IMR-90 (cell line): ENCODE measurements at regions not wholly inside any gene's neighbourhood (a gene's known extent, or its start where the extent isn't known, plus 50 kb on each side); places are given as distances from the start of the nearest gene placed in this dataset.

ENCODE experiments used
- ATAC-seq: fragments of 200-7000 bp; cut with Tn5 transposase; 2 replicates; pipeline ENCODE4 v1.9.1; 2020; ENCODE audit warnings: low read depth, mild to moderate bottlenecking, moderate library complexity
- BruUV-seq: library from RNA; stranded (reverse); fragments of 400-500 nt; replicated peaks from 2 replicates; lab custom pipeline; 2021; lab: Mats Ljungman, UMichigan
- CTCF ChIA-PET: fragments of 300-600 bp; formaldehyde crosslinking; extraction: SDS; loops from one replicate; lab custom pipeline; 2021; ENCODE audit warnings: antibody characterized with exemption; lab: Yijun Ruan, JAX
- POLR2A ChIA-PET: fragments of 300-600 bp; sonication (Branson Sonifier 250); formaldehyde crosslinking; loops from one replicate; lab custom pipeline; 2022; ENCODE audit warnings: antibody characterized with exemption; ENCODE audit not compliant: unreplicated experiment; lab: Charles Lee
- DNase-seq: peaks from one replicate; pipeline ENCODE4 v3.0.0; 2013
- H2AFZ ChIP-seq: replicated peaks from 2 replicates; pipeline ENCODE3; 2013; ENCODE audit warnings: low read length, mild to moderate bottlenecking; ENCODE audit not compliant: poor library complexity
- H2AK5ac ChIP-seq: 2 replicates; pipeline ENCODE4 v1.6.1; 2013; ENCODE audit warnings: low read depth, low read length, inconsistent platforms
- H2AK9ac ChIP-seq: replicated peaks from 2 replicates; pipeline ENCODE3; 2013; ENCODE audit warnings: mild to moderate bottlenecking, low read depth, low read length, moderate library complexity; ENCODE audit not compliant: poor library complexity
- H2BK120ac ChIP-seq: 2 replicates; pipeline ENCODE4 v1.6.1; 2013; ENCODE audit warnings: low read depth, low read length, inconsistent platforms
- H2BK15ac ChIP-seq: 3 replicates; pipeline ENCODE4 v1.6.1; 2013; ENCODE audit warnings: low read depth, low read length, inconsistent platforms
- H2BK20ac ChIP-seq: 2 replicates; pipeline ENCODE4 v1.6.1; 2013; ENCODE audit warnings: low read depth, mild to moderate bottlenecking, inconsistent platforms, low read length, moderate library complexity
- H2BK5ac ChIP-seq: 2 replicates; pipeline ENCODE4 v1.6.1; 2013; ENCODE audit warnings: mild to moderate bottlenecking, low read depth, low read length, inconsistent platforms; ENCODE audit not compliant: poor library complexity, severe bottlenecking
- H3K14ac ChIP-seq: replicated peaks from 2 replicates; pipeline ENCODE4 v1.6.1; 2013; ENCODE audit warnings: low read depth, low read length, inconsistent platforms
- H3K18ac ChIP-seq: 2 replicates; pipeline ENCODE4 v1.6.1; 2013; ENCODE audit warnings: low read depth, low read length, control low read depth
- H3K23ac ChIP-seq: 2 replicates; pipeline ENCODE4 v1.6.1; 2013; ENCODE audit warnings: low read depth, low read length, inconsistent platforms
- H3K27ac ChIP-seq: 2 replicates; pipeline ENCODE4 v1.5.1; 2013; ENCODE audit warnings: mild to moderate bottlenecking, control low read depth, low read length; ENCODE audit not compliant: insufficient read depth
- H3K27me3 ChIP-seq: 2 replicates; pipeline ENCODE4 v1.6.1; 2013; ENCODE audit warnings: low read length; ENCODE audit not compliant: control insufficient read depth, insufficient read depth
- H3K36me3 ChIP-seq: 2 replicates; pipeline ENCODE4 v1.6.1; 2013; ENCODE audit warnings: low read length, mixed read lengths; ENCODE audit not compliant: control insufficient read depth, insufficient read depth
- H3K4ac ChIP-seq: 2 replicates; pipeline ENCODE4 v1.6.1; 2013; ENCODE audit warnings: low read depth, low read length, inconsistent platforms
- H3K4me1 ChIP-seq: 2 replicates; pipeline ENCODE4 v1.6.1; 2013; ENCODE audit warnings: low read length, mixed read lengths; ENCODE audit not compliant: control insufficient read depth, insufficient read depth
- H3K4me2 ChIP-seq: 2 replicates; pipeline ENCODE4 v1.6.1; 2013; ENCODE audit warnings: low read depth, mild to moderate bottlenecking, control low read depth, low read length, moderate library complexity
- H3K4me3 ChIP-seq: 2 replicates; pipeline ENCODE4 v1.5.1; 2013; ENCODE audit warnings: low read depth, mild to moderate bottlenecking, control low read depth, low read length, moderate library complexity; ENCODE audit not compliant: insufficient read depth
- H3K56ac ChIP-seq: 2 replicates; pipeline ENCODE4 v1.6.1; 2013; ENCODE audit warnings: low read length, inconsistent platforms; ENCODE audit not compliant: insufficient read depth; ENCODE audit errors: extremely low read depth
- H3K79me1 ChIP-seq, 2 experiments: 2 replicates each; pipeline ENCODE4 v1.6.1; 2013; ENCODE audit warnings: low read length in 2 of 2, inconsistent platforms in 1 of 2, low read depth in 1 of 2
- H3K9ac ChIP-seq: 2 replicates; pipeline ENCODE4 v1.6.1; 2013; ENCODE audit warnings: low read depth, low read length, control low read depth
- H3K9me1 ChIP-seq: 2 replicates; pipeline ENCODE4 v1.6.1; 2013; ENCODE audit warnings: low read length, inconsistent platforms; ENCODE audit not compliant: insufficient read depth
- H3K9me3 ChIP-seq: 2 replicates; pipeline ENCODE4 v1.6.1; 2013; ENCODE audit warnings: low read length; ENCODE audit not compliant: control insufficient read depth, insufficient read depth
- H4K20me1 ChIP-seq: 2 replicates; pipeline ENCODE4 v1.6.1; 2013; ENCODE audit warnings: low read length, inconsistent platforms; ENCODE audit not compliant: insufficient read depth
- H4K5ac ChIP-seq: 2 replicates; pipeline ENCODE4 v1.6.1; 2013; ENCODE audit warnings: mild to moderate bottlenecking, low read depth, low read length, control low read depth
- H4K8ac ChIP-seq, 2 experiments: 2 replicates each; pipeline ENCODE4 v1.6.1; 2013; ENCODE audit warnings: low read depth in 2 of 2, low read length in 2 of 2, control low read depth in 1 of 2, inconsistent platforms in 1 of 2
- H4K91ac ChIP-seq: 2 replicates; pipeline ENCODE4 v1.6.1; 2013; ENCODE audit warnings: low read depth, low read length, inconsistent platforms; ENCODE audit not compliant: insufficient read depth
- CEBPB ChIP-seq: IDR thresholded peaks from 2 replicates; pipeline ENCODE4 v1.6.1; 2012; ENCODE audit warnings: low read depth, low read length, improper control_type of control experiment
- CHD1 ChIP-seq: IDR thresholded peaks from 2 replicates; pipeline ENCODE4 v1.6.1; 2012; ENCODE audit warnings: low read depth, low read length, improper control_type of control experiment
- MAFK ChIP-seq: IDR thresholded peaks from 2 replicates; pipeline ENCODE4 v1.6.1; 2012; ENCODE audit warnings: low read depth, low read length, improper control_type of control experiment
- MAZ ChIP-seq: IDR thresholded peaks from 2 replicates; pipeline ENCODE4 v1.6.1; 2012; ENCODE audit warnings: low read depth, mild to moderate bottlenecking, low read length, improper control_type of control experiment, moderate library complexity, borderline replicate concordance
- MXI1 ChIP-seq: IDR thresholded peaks from 2 replicates; pipeline ENCODE4 v1.6.1; 2012; ENCODE audit warnings: low read depth, mild to moderate bottlenecking, low read length, moderate library complexity, borderline replicate concordance
- RFX5 ChIP-seq: IDR thresholded peaks from 2 replicates; pipeline ENCODE4 v1.8.0; 2012; ENCODE audit warnings: low read depth, mild to moderate bottlenecking, low read length, moderate library complexity
- SMC3 ChIP-seq: fragments of 150-350 bp; IDR thresholded peaks from 2 replicates; pipeline ENCODE4 v1.6.1; 2016; ENCODE audit warnings: low read depth, mild to moderate bottlenecking, antibody characterized with exemption, low read length, moderate library complexity
- USF2 ChIP-seq: fragments of 150-350 bp; IDR thresholded peaks from 2 replicates; pipeline ENCODE4 v1.6.1; 2017; ENCODE audit warnings: mild to moderate bottlenecking, antibody characterized with exemption, low read length, low read depth
- WGBS, 2 experiments: methylation state at CpG; one replicate each; pipeline versions ENCODE4 v1.1.5 to v1.1.7; 2013; ENCODE audit warnings: missing lambda C conversion rate in 2 of 2; ENCODE audit not compliant: insufficient read length in 1 of 2; ENCODE audit errors: extremely low coverage in 2 of 2; 5-methylcytosine and 5-hydroxymethylcytosine counted together
- dilution Hi-C: fragments of 300-500 bp; cut with HindIII; formaldehyde crosslinking; loops from one replicate; pipeline ENCODE4 v1.14.3; 2018; ENCODE audit warnings: low sequenced_read_pairs; ENCODE audit not compliant: unreplicated experiment
- in situ Hi-C: fragments of 300-500 bp; cut with MboI; formaldehyde crosslinking; loops from 3 replicates; pipeline ENCODE4 v1.14.3; 2019; ENCODE audit warnings: low sequenced_read_pairs, inconsistent platforms, mixed read lengths
- intact Hi-C: fragments of 100-400 bp; cut with micrococcal nuclease; formaldehyde crosslinking; loops from 2 replicates; pipeline ENCODE4 v1.10.0; 2022

- Histone ChIP-seq H2BK15ac (no peak overlapping the region), H3K4me3 (no peak overlapping the region), H3K9ac (no peak overlapping the region), H3K9me3 (no peaks in the 10 kb centered on the region), H3K14ac (no peak overlapping the region), H4K8ac (no peak overlapping the region), H4K20me1 (no peaks in the 10 kb centered on the region), H3K56ac (no peak overlapping the region), H4K91ac (no peak overlapping the region), H2AK9ac (no peak overlapping the region), H3K4ac (no peak overlapping the region), H3K79me1 (no peaks in the 10 kb centered on the region), H3K36me3 (no peaks in the 10 kb centered on the region), H3K27ac (no peak overlapping the region), H2AFZ (no peak overlapping the region), H2BK20ac (no peak overlapping the region), H3K4me2 (no peak overlapping the region), H2AK5ac (no peak overlapping the region), H2BK5ac (no peak overlapping the region), H3K27me3 (no peaks in the 10 kb centered on the region), H3K18ac (no peak overlapping the region), H3K23ac (no peak overlapping the region), H3K9me1 (no peaks in the 10 kb centered on the region), H3K4me1 (no peaks in the 10 kb centered on the region), H4K5ac (no peak overlapping the region), H2BK120ac (no peak overlapping the region)
- ChIA-PET POLR2A (no interaction called here), CTCF (no interaction called here)
- ATAC-seq (no peak), DNase-seq (no peak)
- dilution Hi-C loops (no loop called here), in situ Hi-C loops (no loop called here), intact Hi-C loops (no loop called here)
- WGBS, 2 experiments = no CpG with 5 or more reads among the region's 1 CpG
- BruUV-seq = no TSS peak
- TF ChIP-seq CEBPB (no peak), CHD1 (no peak), USF2 (no peak), MXI1 (no peak), MAZ (no peak), MAFK (no peak), RFX5 (no peak), SMC3 (no peak)
These were observed 53.4 kb upstream of the PTPRG start for GRCh38 chr3:61507946-61508345.
